Liver (tissue), 8 donors: ENCODE measurements at regions not wholly inside any gene's neighbourhood (a gene's known extent, or its start where the extent isn't known, plus 50 kb on each side); places are given as distances from the start of the nearest gene placed in this dataset.

Experiments used
- DNase-seq: peaks from one replicate; pipeline ENCODE4 v3.0.0-alpha.2; 2017; ENCODE audit warnings: low spot score
- H3K27ac ChIP-seq, 2 donors: one replicate each; pipeline ENCODE4 v1.7.0; 2013; ENCODE audit warnings: inconsistent platforms in 2 of 2, low read length in 2 of 2, control low read depth in 1 of 2, low read depth in 1 of 2, mild to moderate bottlenecking in 1 of 2
- H3K27me3 ChIP-seq, 4 donors: one replicate each; pipeline versions ENCODE4 v1.6.1 to v1.7.0; 2013; ENCODE audit warnings: low read length in 3 of 4, inconsistent platforms in 1 of 4, mild to moderate bottlenecking in 1 of 4, moderate library complexity in 1 of 4; ENCODE audit not compliant: control insufficient read depth in 4 of 4, insufficient read depth in 4 of 4
- H3K36me3 ChIP-seq, 4 donors: one replicate each; pipeline versions ENCODE4 v1.6.1 to v1.7.0; 2013; ENCODE audit warnings: low read length in 3 of 4, mild to moderate bottlenecking in 3 of 4, low read depth in 1 of 4, moderate library complexity in 1 of 4; ENCODE audit not compliant: control insufficient read depth in 4 of 4, insufficient read depth in 3 of 4
- H3K4me1 ChIP-seq, 4 donors: one replicate each; pipeline versions ENCODE4 v1.6.1 to v1.7.0; 2013; ENCODE audit warnings: low read length in 3 of 4, mild to moderate bottlenecking in 3 of 4, moderate library complexity in 1 of 4; ENCODE audit not compliant: control insufficient read depth in 4 of 4, insufficient read depth in 4 of 4
- H3K4me3 ChIP-seq, 3 donors: one replicate each; pipeline versions ENCODE4 v1.6.1 to v1.7.0; 2013; ENCODE audit warnings: low read length in 3 of 3, control low read depth in 1 of 3, low read depth in 1 of 3, mild to moderate bottlenecking in 1 of 3
- H3K9ac ChIP-seq, 2 donors: one replicate each; pipeline ENCODE4 v1.7.0; 2013; ENCODE audit warnings: low read length in 2 of 2, mild to moderate bottlenecking in 2 of 2, moderate library complexity in 2 of 2, control low read depth in 1 of 2, low read depth in 1 of 2
- H3K9me3 ChIP-seq, 4 donors: one replicate each; pipeline versions ENCODE4 v1.6.1 to v1.7.0; 2013; ENCODE audit warnings: low read length in 3 of 4; ENCODE audit not compliant: control insufficient read depth in 4 of 4
- EGR1 ChIP-seq, 2 donors: IDR thresholded peaks; 2 replicates each; pipeline ENCODE4 v1.6.1; 2016 to 2018; ENCODE audit warnings: antibody characterized with exemption in 2 of 2, low read depth in 2 of 2
- FOXA1 ChIP-seq: IDR thresholded peaks from 2 replicates; pipeline ENCODE4 v1.6.1; 2016; ENCODE audit warnings: antibody characterized with exemption
- FOXA2 ChIP-seq: IDR thresholded peaks from 2 replicates; pipeline ENCODE4 v1.6.1; 2016; ENCODE audit warnings: antibody characterized with exemption
- GABPA ChIP-seq, 2 donors: IDR thresholded peaks in 1 of 2; conservative IDR thresholded peaks in 1 of 2; 2 replicates each; pipeline ENCODE4 v1.6.1; 2016; ENCODE audit warnings: antibody characterized with exemption in 2 of 2, mild to moderate bottlenecking in 1 of 2, moderate library complexity in 1 of 2
- HNF4A ChIP-seq, 2 donors: conservative IDR thresholded peaks; 2 replicates each; pipeline ENCODE4 v1.6.1; 2016; ENCODE audit warnings: antibody characterized with exemption in 2 of 2, mild to moderate bottlenecking in 2 of 2
- HNF4G ChIP-seq: IDR thresholded peaks from 2 replicates; pipeline ENCODE4 v1.6.1; 2016; ENCODE audit warnings: antibody characterized with exemption
- JUND ChIP-seq, 2 donors: IDR thresholded peaks; 2 replicates each; pipeline ENCODE4 v1.6.1; 2016; ENCODE audit warnings: antibody characterized with exemption in 2 of 2
- NR2F2 ChIP-seq: IDR thresholded peaks from 2 replicates; pipeline ENCODE4 v1.6.1; 2016; ENCODE audit warnings: antibody characterized with exemption
- RAD21 ChIP-seq, 2 donors: IDR thresholded peaks; 2 replicates each; pipeline ENCODE4 v1.6.1; 2016; ENCODE audit warnings: antibody characterized with exemption in 2 of 2, mild to moderate bottlenecking in 2 of 2
- RXRA ChIP-seq, 2 donors: IDR thresholded peaks; 2 replicates each; pipeline ENCODE4 v1.6.1; 2017 to 2018; ENCODE audit warnings: antibody characterized with exemption in 2 of 2, mild to moderate bottlenecking in 1 of 2
- SP1 ChIP-seq: IDR thresholded peaks from 2 replicates; pipeline ENCODE4 v1.6.1; 2018; ENCODE audit warnings: antibody characterized with exemption, mild to moderate bottlenecking
- TAF1 ChIP-seq: conservative IDR thresholded peaks from 2 replicates; pipeline ENCODE4 v1.6.1; 2016; ENCODE audit warnings: antibody characterized with exemption, mild to moderate bottlenecking
- YY1 ChIP-seq: IDR thresholded peaks from 2 replicates; pipeline ENCODE4 v1.6.1; 2016; ENCODE audit warnings: antibody characterized with exemption, mild to moderate bottlenecking
- WGBS: extraction: QIAGEN DNeasy Blood & Tissue Kit; methylation state at CpG from one replicate; pipeline ENCODE4 v1.1.7; 2013; 5-methylcytosine and 5-hydroxymethylcytosine counted together
- TF ChIP-seq, protein P1 (sequence below): IDR thresholded peaks from 2 replicates; pipeline ENCODE4 v1.6.1; 2016; ENCODE audit warnings: antibody characterized with exemption
- TF ChIP-seq, protein P2 (sequence below): IDR thresholded peaks from 2 replicates; pipeline ENCODE4 v1.6.1; 2016; ENCODE audit warnings: antibody characterized with exemption
- TF ChIP-seq, protein P3 (sequence below): IDR thresholded peaks from 2 replicates; pipeline ENCODE4 v1.6.1; 2016; ENCODE audit warnings: antibody characterized with exemption
- TF ChIP-seq, protein P4 (sequence below): fragments of 150-350 bp; IDR thresholded peaks from 2 replicates; pipeline ENCODE4 v1.5.1; 2017; ENCODE audit warnings: improper control_type of control experiment, low read depth, low read length; ENCODE audit not compliant: missing input control
- donor health status: healthy.
- donor health status: healthy.
- donor health status: healthy.
- donor health status: healthy.
- donor health status: healthy.

DNA sequence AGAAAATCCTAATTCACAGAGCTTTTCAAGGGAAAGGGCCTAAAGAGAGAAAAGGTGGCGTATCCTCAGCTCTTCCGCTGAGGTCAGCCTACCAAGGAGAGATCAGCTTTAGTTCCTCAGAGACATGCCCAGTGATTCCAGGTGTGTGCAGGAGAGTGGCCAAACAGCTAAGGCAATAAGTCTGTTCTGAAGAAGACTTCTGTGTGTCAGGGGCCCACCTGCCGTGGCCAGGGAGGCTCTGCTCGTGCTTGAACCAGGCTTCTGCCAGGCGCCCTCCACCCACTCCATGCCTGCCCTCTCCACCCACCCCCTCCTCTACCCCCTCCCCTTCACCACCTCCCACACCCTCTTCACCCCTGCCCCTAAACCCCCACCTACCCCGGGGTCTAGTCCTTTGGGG is 67.4 kb upstream of the ARMC2 start:
- no peaks in the 10 kb centered on the region for H3K9me3 ChIP-seq
- TF ChIP-seq HNF4G (no peak), SP1 (no peak), JUND (IDR thresholded peaks at IDR 0.05) (no peak), FOXA1 (no peak), EGR1 (IDR thresholded peaks at IDR 0.05; ENCODE audit: low read depth in 2 of 2) (no peak)
- no peak for DNase-seq
- H3K4me3 ChIP-seq = no peak overlapping the region
- no peak overlapping the region for H3K9ac ChIP-seq
- WGBS = 89% methylated on average over 6 of the region's 6 CpGs
- no peaks in the 10 kb centered on the region for H3K36me3 ChIP-seq
- H3K27me3 ChIP-seq = no peaks in the 10 kb centered on the region
- H3K27ac ChIP-seq = no peak overlapping the region
- H3K4me1 ChIP-seq = peaks cover 1 to 16% (median 10%) of the 10 kb centered on the region in 4 donors

DNA sequence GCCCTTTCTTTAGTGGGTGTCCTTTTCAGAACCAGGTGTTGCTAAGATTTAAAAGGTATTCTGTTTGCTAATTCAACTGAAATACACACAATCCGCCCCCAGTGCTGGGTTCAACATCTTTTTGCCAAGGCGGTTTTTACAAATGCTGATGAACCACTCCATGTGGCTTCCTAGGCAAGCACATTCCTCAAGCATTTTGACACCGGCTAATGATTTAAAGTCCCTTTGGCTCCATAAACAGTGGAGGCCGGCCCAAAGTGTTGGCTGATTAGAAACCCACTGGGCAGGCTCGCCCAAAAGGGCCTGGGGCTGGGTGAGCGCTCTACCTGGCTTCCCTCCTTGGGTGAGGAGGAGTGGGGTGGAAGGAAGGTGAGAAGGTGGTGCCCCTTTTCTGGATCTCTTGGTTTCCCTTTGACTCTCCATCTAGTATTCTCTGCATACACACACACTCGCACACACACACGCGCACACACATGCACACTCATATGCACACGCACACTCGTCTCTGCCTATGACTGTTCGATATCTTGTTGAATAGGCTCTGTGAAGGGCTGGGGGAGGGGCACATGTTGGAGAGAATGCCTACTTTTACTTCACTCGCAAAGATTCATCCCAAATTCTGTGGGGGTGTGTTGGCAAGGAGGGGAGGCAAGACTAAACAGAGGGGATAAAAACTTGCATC is 66.7 kb upstream of the ARMC2 start:
- H3K27me3 ChIP-seq = no peaks in the 10 kb centered on the region
- H3K4me1 ChIP-seq = peaks cover 1 to 16% (median 10%) of the 10 kb centered on the region in 4 donors
- no peaks in the 10 kb centered on the region for H3K9me3 ChIP-seq
- TF ChIP-seq RAD21 (IDR thresholded peaks at IDR 0.05) (no peak), FOXA1 (no peak), YY1 (no peak), JUND (IDR thresholded peaks at IDR 0.05) (no peak), SP1 (no peak), FOXA2 (no peak), GABPA (IDR thresholded peaks at IDR 0.05 in 1 of 2, conservative IDR thresholded peaks at IDR 0.05 in 1 of 2) (no peak), NR2F2 (no peak)
- TF ChIP-seq, protein P1, sequence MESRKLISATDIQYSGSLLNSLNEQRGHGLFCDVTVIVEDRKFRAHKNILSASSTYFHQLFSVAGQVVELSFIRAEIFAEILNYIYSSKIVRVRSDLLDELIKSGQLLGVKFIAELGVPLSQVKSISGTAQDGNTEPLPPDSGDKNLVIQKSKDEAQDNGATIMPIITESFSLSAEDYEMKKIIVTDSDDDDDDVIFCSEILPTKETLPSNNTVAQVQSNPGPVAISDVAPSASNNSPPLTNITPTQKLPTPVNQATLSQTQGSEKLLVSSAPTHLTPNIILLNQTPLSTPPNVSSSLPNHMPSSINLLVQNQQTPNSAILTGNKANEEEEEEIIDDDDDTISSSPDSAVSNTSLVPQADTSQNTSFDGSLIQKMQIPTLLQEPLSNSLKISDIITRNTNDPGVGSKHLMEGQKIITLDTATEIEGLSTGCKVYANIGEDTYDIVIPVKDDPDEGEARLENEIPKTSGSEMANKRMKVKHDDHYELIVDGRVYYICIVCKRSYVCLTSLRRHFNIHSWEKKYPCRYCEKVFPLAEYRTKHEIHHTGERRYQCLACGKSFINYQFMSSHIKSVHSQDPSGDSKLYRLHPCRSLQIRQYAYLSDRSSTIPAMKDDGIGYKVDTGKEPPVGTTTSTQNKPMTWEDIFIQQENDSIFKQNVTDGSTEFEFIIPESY = no peak
- TF ChIP-seq, protein P2, sequence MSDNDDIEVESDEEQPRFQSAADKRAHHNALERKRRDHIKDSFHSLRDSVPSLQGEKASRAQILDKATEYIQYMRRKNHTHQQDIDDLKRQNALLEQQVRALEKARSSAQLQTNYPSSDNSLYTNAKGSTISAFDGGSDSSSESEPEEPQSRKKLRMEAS = no peak
- TF ChIP-seq, protein P3, sequence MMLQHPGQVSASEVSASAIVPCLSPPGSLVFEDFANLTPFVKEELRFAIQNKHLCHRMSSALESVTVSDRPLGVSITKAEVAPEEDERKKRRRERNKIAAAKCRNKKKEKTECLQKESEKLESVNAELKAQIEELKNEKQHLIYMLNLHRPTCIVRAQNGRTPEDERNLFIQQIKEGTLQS = no peak
- H3K4me3 ChIP-seq = peak overlapping the region; percentile 55 to 89 (median 79)
- peak overlapping the region; percentile 57 to 62 for H3K27ac ChIP-seq
- DNase-seq = no peak
- WGBS = 50% methylated on average over 13 of the region's 13 CpGs
- peak overlapping the region; percentile 40 to 78 for H3K9ac ChIP-seq
- no peaks in the 10 kb centered on the region for H3K36me3 ChIP-seq

DNA sequence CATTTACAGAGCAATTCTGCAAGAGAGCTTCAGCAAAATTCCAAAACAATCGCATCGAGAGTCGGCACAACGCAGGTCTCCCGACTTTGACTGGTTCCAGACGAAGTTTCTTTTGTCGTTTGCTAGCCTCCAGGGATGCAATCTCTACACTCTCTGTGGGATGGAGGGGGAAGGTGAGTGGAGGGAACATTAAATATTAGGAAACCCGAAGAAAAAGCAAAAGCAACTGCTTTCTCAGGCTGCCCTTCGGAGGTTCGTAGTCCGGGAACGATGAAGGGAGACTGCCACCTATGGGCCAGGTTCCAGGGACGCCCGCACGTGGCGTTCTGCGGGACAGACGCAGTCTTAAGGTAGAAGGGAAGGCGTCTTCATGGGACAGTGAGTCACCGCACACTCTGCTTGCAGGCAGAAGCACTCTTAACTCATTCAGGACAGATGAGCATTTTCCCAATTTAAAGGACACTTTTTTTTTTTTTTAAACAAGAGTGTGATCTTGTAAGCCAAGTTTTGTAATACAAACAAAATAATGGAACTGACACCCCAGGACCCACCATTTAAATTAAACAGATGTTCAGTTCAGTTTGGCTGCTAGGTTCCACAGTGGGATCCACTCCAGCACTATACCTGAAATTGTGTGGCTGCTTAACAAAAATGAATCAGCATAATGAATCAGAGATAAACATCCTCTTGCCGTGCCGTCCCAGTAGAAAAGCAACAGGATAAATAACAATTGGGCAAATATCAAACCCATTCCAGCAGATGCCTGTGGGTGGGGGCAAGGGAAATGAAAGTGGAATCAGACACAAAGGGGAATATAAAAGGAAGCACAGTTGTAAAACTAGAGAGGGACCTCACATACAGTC is 65.8 kb upstream of the ARMC2 start:
- DNase-seq = peak; percentile 79
- Histone ChIP-seq H3K9me3 (no peaks in the 10 kb centered on the region), H3K4me1 (peaks cover 1 to 16% (median 10%) of the 10 kb centered on the region in 4 donors), H3K9ac (peak overlapping the region; percentile 40 to 78), H3K27ac (peak overlapping the region; percentile 57 to 62), H3K4me3 (peak overlapping the region; percentile 55 to 89 (median 79)), H3K36me3 (no peaks in the 10 kb centered on the region), H3K27me3 (no peaks in the 10 kb centered on the region)
- whole genome bisulfite sequencing = 2% methylated on average over 22 of the region's 22 CpGs
- TF ChIP-seq SP1 (peak; percentile 37), EGR1 (IDR thresholded peaks at IDR 0.05; ENCODE audit: low read depth in 2 of 2) (no peak), RAD21 (IDR thresholded peaks at IDR 0.05) (peak; percentile 93 to 95), HNF4A (conservative IDR thresholded peaks at IDR 0.05) (peak; percentile 45 to 72), JUND (IDR thresholded peaks at IDR 0.05) (peak; percentile 12 to 61), HNF4G (peak; percentile 22), NR2F2 (no peak), FOXA1 (no peak), RXRA (IDR thresholded peaks at IDR 0.05) (peak; percentile 37 to 65), TAF1 (no peak), FOXA2 (no peak), YY1 (no peak)
- TF ChIP-seq, protein P2 = peak; percentile 78
- TF ChIP-seq, protein P4, sequence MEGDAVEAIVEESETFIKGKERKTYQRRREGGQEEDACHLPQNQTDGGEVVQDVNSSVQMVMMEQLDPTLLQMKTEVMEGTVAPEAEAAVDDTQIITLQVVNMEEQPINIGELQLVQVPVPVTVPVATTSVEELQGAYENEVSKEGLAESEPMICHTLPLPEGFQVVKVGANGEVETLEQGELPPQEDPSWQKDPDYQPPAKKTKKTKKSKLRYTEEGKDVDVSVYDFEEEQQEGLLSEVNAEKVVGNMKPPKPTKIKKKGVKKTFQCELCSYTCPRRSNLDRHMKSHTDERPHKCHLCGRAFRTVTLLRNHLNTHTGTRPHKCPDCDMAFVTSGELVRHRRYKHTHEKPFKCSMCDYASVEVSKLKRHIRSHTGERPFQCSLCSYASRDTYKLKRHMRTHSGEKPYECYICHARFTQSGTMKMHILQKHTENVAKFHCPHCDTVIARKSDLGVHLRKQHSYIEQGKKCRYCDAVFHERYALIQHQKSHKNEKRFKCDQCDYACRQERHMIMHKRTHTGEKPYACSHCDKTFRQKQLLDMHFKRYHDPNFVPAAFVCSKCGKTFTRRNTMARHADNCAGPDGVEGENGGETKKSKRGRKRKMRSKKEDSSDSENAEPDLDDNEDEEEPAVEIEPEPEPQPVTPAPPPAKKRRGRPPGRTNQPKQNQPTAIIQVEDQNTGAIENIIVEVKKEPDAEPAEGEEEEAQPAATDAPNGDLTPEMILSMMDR = peak; percentile 68
- TF ChIP-seq, protein P1 = no peak
